NCI-H1436 treated with DMSO at 0.1 percent for 48 hours (cell line): ENCODE measurements at regions not wholly inside any gene's neighbourhood (a gene's known extent, or its start where the extent isn't known, plus 50 kb on each side); places are given as distances from the start of the nearest gene placed in this dataset.
A peak's percentile ranks its signal among the peaks of the same experiment; 100 is the strongest.
"Not testable (repeated sequence)": the region's sequence is repeated elsewhere in the genome, so short reads cannot be mapped to it uniquely, and the experiment has no call there.

ENCODE experiments used
- DNase-seq: peaks from one replicate; lab custom pipeline; 2025; lab: John Stamatoyannopoulos, UW

DNA sequence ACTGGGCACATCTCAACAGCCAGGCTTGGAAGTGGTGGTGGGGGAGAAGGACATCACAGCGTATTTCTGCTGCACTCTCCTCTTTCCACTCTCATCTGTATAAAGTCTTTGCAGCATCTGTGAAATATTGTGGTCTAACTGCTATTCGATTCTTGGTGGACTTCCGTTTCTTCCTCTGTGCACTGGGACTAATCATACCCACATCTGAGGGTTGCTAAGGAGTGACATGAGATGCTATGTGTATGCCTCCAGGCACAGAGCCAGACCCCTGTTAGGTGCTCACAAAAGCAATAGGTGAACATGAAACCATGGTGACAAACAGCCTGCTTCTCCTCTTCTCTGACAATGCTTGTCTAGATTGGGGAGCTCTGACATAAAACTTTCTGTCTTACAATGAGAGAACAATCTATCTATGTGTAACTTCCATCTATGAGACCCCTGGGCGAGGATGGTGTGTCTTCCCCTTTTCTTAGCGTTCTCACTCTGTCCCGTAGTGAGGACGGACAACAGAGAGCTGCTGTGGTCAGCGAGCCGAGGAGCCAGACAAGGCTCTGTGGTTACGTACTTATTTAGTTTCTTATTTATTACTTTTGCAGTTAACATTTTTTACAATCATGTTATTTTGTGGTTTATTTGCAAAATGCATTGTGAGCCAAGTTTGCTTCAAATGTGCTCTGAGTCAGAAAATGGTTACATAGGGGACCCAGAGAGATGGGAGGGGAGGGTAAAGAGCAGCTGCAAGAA lies 196.7 kb upstream of the TPRG1 start:
- DNase-seq: peak; percentile 75

DNA sequence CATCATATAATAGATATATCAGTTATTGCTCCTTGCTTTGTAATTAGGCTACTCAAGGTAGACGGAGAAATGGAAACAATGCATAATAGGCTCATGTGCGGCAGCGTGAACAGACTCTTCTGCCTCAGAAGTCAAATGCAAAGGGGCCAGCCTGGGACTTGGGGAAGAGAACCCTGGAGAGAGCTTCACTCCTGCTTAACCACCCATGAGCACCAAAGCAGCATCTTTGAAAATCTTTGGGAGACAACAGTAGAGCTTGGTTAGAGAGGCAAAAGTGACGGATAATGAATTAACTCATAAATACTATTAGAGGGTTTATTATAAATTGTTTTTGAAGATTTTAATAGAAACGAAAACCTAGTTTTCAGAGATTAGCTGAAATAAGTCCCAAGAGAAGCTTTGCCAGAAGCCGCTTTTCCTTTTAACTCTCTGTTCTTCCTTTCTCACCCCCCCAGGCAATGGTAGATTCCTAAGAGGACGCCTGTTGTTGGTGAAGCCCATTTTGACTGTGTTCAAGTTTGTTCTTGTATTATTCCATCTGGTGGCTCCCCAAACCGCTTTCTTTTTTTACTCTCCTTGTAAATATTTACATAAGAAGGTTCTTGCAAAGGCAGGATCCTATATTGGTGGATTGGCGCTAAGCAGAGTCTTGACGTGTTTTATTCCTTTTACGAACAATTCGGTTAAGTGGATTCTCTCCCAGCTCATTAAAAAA lies 196.0 kb upstream of the TPRG1 start:
- DNase-seq: peak; percentile 95

DNA sequence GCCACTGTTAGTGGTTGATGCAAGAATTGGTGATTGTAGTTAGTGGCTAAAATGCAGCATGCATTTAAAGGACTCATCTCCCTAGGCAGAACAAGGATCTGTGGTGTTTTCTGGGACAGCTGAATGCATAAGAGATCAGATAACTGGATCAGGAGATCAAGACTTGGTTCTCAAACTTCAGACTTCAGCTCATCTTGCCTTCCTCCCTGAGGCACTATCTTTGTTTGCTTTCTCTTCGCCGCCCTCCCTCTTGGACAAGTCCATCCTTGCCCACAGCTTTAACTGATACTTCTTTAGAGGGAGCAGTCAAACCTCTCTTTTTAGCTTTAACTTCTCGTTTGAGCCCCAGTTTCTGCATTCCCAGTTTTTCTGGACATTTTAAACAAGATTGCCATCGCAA lies 195.4 kb upstream of the TPRG1 start:
- no peak for DNase-seq

DNA sequence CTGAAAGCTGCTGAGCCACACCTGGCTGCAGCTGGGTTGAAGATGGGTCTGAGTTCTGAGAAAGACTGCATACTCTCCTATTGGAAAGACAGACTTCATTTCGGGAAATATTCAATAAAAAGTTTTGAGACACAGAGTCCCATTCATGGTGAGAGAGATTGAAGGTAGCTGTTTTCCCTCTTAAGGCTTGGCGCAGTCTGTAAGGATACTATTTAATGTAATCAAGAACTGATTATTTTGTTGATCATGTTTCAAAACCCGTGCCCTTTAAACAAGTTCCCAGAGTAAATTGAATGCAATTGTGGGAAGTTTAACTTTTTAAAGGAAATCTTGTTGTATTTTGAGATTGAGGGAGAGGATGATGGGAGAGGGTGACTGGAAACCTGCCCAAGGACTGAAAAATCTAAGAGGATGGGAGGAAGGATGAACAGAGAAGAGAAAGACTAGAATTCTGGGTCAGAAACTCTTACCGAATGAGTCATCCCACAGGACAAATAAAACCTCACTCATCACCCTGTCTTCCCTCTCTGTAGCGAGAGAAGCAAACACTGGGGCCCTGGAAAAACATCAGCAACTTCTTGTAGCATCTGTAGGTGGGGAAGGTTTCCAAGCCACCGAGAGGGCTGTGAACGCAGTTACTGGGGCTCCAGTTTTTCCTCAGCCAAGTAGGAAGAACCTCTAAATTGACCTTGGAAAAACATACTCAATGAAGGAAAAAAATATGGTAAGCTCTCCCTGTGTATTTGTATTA lies 193.2 kb upstream of the TPRG1 start:
- no peak for DNase-seq

DNA sequence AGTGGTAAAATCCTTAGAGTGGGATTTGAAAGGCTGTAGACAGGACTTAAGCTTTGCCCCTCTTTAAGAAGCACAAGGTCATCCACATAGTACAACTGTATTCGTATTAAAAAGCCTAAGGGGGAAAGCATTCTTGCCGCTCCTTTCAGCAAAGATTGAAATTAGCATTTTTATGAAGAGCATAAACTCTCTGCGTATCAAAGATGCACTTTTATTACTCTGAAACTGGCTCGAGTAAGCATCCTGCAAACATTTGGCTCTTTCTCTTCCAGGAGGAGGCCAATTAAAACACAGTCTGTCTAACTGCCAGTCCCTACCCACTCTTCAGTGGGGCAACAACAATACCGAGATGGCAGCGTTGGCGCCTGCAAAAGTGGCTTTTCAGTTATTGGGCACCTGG lies 192.5 kb upstream of the TPRG1 start:
- peak; percentile 83 for DNase-seq

DNA sequence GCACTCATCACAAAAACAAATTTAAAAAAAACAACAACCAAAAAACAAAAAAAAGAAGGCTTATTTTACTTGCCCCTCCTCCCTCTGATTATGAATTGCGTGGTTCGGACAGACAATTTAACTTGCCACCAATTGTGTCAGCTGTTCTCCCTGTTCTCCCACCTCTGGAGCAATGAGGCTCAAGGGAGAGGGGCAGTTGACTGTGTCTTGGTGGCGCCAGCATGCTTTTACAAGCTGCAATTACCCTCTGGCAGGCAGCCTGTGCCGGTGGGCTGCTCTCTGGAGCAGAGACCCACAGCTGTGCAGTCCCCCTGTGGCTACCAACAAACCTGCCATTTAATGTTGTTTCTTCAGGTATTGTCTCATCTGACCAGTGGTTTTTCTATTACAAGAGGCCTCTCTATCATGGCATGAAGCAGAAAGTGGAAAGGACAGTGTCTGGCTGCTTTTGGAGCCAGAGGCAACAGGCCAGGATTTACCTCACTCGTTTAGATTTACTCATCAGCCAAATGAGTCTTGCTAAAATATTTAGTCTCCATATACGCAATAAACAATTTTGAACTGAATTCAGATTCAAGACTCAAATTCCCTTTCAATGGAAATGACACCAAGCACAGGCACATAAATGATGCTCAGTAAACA lies 192.0 kb upstream of the TPRG1 start:
- DNase-seq: peak; percentile 69

DNA sequence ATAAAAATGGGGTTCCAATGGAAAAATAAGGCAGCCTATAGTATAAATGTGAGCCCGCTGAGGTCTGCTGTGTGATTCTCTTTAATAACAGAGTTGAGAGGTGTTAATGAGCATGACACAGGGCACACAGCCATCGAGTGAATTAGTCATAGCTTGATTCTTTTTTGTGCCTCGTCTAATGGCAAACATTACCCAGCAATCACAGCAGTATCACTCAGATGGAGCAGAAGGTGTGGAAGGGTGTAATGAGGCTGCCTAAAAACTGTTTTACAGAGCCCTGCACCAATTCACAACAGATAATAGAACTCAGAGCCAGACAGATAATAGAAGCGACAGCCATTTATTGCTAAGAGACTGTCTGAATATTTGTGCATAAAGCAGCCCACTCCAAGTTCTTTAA lies 178.6 kb upstream of the TPRG1 start:
- peak; percentile 75 for DNase-seq

DNA sequence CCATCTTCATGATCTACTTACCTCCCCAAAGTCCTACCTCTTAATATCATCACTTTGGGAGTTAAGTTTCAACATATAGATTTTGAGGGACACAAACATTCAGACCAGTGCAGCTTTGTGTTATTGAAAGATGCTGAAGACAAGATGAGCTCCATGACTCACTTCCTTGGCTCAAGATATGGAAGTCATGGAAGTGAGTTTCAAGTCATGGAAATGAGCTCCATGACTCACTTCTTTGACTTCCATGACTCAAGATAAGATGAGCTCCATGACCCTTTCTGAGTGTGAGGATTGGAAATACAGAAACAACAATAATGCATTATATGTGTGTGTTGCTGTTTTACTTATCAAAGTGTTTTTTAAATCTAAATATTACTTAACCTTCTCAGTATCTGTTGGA lies 170.2 kb upstream of the TPRG1 start:
- DNase-seq: no peak

DNA sequence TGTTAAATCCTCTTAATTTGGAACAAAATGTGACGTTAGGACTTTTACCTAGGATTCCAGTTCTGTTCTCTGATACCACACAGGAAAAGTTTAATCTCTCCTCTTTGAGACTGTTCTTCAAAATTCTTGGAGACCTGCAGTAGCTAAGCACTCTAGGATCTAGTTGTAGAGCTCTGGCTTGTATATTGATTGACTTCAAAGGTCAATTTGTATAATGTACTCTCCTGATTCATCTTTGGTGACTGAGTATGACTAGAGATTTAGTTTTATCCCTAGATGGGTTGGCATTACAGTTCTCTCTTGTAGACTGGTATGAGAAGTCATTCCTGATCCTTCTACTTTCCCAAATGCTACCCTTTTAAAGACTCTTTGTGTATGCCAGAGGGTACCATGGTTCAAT lies 168.4 kb upstream of the TPRG1 start:
- no peak for DNase-seq

DNA sequence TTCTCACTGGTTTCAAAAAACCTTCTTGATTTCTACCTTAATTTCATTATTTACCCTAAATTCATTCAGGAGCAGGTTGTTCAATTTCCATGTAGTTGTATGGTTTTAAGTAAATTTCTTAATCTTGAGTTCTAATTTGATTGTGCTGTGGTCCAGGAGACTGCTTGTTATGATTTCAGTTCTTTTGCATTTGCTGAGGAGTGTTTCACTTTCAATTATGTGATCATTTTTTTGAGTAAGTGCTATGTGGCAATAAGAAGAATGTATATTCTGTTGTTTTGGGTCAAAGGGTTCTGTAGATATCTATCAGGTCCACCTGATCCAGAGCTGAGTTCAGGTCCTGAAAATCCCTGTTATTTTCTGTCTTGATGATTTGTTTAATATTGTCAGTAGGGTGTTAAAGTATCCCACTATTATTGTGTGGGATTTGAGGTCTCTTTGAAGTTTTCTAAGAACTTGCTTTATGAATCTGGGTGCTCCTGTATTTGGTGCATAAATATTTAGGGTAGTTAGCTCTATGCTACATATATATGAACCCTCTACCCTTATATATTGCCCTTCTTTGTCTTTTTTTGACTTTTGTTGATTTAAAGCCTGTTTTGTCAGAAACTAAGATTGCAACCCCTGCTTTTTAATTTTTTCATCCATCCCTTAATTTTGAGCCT lies 158.4 kb upstream of the TPRG1 start:
- DNase-seq: no peak

DNA sequence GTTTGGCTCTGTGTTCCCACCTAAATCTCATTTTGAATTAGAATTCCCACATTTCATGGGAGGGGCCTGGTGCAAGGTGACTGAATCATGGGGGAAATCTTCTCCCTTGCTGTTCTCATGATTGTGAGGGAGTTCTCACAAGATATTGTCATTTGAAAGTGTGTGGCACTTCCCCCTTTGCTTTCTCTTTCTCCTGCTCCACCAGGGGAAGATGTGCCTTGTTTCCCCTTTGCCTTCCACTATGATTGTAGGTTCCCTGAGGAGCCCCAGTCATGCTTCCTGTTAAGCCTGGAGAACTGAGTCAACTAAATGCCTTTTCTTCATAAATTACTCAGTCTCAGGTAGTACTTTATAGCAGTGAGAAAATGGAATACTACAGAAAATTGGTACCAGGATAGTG lies 157.2 kb upstream of the TPRG1 start:
- DNase-seq: no peak

DNA sequence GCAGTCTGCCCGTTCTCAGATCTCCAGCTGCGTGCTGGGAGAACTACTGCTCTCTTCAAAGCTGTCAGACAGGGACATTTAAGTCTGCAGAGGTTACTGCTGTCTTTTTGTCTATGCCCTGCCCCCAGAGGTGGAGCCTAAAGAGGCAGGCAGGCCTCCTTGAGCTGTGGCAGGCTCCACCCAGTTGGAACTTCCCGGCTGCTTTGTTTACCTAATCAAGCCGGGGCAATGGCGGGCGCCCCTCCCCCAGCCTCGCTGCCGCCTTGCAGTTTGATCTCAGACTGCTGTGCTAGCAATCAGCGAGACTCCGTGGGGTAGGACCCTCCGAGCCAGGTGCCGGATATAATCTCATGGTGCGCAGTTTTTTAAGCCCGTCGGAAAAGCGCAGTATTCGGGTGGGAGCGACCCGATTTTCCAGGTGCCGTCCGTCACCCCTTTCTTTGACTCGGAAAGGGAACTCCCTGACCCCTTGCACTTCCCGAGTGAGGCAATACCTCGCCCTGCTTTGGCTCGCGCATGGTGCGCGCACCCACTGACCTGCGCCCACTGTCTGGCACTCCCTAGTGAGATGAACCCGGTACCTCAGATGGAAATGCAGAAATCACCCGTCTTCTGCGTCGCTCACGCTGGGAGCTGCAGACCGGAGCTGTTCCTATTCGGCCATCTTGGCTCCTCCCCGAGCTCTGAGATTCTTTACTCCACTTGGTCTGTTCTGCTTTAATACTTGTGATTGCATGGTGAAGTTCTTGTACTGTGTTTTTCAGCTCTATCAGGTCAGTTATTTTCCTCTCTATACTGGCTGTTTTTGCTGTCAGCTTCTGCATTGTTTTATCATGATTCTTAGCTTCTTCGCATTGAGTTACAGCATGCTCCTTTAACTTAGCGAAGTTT lies 148.9 kb upstream of the TPRG1 start:
- not testable (repeated sequence) for DNase-seq

DNA sequence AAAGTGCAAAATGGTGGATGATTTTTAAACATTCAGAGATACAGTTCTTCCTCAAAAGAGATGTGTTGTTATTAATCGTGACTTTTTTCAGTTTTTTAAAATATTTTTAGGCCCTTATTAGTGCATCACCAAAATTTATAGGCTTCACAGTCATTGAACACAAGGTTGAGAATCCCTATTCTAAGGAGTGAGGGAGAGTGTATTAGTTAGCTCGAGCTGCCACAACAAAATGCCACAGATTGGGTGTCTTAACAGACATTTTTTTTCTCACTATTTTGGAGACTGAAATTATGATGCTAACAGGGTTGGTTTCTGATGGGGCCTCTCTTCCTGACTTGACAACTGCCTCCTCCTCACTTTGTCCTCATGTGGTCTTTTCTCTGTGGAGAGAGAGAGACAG lies 145.9 kb upstream of the TPRG1 start:
- DNase-seq: no peak

DNA sequence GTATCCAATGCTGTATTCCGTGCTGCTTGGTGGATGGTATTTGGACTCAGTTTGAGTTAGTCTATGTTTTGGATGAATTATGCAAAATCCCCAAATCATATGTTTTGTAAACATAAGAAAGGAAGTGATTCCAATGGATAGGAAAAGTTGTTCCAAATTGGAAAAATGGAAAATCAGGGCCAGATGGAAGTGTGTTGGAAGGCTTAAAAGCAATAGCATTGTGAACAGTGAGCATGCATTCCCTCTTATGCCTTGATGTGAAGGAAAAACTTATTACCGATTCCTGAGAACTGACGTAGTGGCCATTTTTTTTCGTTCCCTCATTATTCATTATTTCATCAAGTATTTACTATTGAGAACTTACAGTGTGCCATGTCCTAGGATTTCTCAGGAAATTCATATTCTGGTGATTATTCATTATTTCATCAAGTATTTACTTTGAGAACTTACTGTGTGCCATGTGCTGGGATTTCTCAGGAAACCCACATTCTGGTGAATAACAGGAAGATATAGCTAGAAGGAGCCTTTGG lies 144.1 kb upstream of the TPRG1 start:
- no peak for DNase-seq

DNA sequence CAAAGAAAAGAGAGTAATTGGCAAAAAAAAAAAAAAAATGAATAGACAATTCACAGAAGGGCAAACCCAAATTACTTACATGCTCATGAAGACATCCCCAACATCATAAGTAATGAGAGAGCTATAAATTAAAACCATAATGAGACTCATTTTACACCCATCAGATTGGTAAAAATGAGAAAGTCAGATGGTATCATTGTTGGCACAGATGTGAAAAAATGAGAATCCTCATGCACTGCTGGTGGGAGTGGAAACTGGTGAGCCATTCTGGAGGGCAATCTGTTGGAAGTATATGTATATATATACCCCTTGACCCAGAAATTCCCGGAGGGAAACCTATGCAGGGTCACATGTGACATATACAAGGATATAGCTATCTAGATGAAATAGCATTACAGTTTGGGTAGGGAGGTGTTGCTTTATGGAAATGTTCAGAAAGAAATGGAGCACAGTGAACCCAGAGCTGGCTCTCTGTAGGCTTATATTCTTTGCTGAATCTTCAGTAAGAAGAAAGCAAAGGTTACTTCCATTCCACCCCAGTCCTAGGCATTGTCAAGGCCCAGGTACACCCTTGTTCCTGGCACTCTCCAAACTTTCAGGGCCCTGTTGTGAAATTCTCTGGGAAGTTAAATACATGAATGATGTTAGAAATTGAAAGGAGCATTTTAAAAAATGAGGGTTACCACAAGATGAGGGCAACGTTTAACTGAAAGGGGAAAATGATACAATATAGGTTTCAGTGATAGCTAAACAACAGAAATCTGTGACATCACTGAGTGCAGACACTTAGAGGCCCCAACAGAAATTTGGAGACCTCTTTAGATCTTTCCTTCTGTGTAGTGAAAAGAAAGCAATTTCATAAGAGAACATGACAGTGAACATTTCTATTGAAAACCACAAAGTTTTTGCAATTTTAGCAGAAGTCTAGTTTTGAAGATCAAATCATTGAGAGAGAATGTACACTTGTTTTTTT lies 132.7 kb upstream of the TPRG1 start:
- no peak for DNase-seq

DNA sequence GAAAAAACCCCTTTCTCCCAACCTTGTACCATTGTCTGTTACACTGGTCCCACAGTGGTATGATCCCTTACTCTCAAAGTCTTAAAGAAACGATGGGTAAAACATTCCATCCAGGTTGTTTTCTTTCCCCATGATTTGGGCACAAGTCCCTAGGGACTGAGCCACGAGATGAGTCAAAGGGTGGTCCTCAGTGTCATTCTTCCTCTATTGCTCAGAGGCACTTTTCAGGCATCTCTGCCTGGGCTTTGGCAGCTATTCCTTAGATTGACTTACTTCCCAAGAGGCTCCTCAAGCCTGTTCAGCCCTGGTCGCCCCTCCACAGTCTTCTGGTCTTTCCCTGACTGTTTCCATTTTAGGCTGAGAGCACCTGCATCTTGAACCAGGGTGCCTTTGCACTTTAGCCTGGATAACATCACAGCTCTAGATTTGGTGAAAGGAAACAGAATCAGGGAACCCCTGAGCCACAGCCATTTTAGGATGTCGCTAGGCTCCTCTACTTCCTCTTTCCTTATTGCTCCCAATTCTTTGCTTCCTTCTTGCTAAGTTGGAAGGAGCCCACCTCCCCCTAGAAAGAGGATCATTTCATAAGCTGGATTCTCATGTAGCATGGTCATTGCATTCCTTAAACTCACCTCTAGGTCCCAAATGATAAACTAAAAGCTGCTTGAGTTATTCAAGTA lies 131.0 kb upstream of the TPRG1 start:
- no peak for DNase-seq

DNA sequence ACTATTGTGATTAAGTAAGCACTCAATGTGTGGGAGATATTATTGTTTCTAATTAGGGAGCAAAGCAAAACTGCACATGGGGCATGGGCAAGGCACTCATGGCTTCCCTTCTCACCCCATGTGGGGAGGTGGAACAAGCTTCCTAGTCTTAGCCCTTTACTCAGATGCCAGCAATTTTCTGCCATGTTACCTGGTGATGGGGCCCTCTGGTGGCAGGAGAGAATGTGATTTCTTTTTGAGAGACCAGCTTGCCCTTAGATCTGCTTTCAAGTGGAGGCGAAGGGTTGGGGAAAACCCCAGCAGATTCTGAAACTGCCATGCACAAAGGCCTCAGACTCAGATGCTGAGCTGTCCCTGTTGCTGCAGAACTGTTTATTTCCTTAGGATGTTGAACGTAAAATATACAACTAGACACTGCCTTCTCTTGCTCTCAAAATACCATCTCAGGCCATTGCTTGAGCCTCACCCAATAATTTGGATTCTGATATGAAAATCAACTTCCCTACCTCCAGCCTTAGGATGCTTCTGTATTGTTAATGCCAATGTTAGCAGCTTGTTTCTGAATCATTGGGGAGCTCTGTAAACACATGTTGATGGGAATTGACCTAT lies 130.2 kb upstream of the TPRG1 start:
- peak; percentile 71 for DNase-seq

DNA sequence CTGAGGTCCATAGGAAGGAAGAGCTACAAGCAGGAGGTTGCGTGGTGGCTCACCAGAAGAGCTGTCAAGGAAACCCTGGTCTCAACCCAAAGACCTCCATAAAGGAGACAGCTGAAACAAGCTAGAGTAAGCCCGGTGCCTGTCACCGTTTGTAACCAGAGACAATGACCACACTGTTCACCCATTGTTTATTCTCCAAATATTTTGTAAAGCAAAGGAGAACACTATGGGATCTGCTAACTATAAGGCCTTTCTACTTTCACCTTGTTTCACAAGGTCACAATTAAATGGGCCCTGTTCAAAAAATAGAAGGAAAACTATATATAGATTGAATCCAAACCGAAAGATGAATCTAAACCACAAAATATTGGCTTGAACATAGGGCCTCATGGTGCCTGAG lies 128.9 kb upstream of the TPRG1 start:
- DNase-seq: no peak
